ENCODE measurements at regions not wholly inside any gene's neighbourhood (a gene's known extent, or its start where the extent isn't known, plus 50 kb on each side); places are given as distances from the start of the nearest gene placed in this dataset.

GRCh38 chr12:9380650-9381049, 172.5 kb upstream of the PZP start:
- CTCF ChIA-PET = no interaction called here

More at GRCh38 chr12:9380650-9381049, 172.5 kb upstream of the PZP start:
- Histone ChIP-seq H3K9me2 (ENCODE audit: insufficient read depth) (no peaks in the 10 kb centered on the region), H3K4me2 (ENCODE audit: low read length) (no peak overlapping the region), H4K20me1 (ENCODE audit: insufficient read depth) (no peaks in the 10 kb centered on the region), H3K36me3 (ENCODE audit: control insufficient read depth in 1 of 2, insufficient read depth in 2 of 2, low read length in 2 of 2) (no peaks in the 10 kb centered on the region), H3K4me1 (ENCODE audit: control insufficient read depth in 1 of 2, insufficient read depth in 2 of 2, low read length in 2 of 2) (no peaks in the 10 kb centered on the region), H3K4me3 (replicated peaks in 1 of 2; ENCODE audit: low read depth in 1 of 2, low read length in 2 of 2) (no peak overlapping the region), H3K9me3 (ENCODE audit: control insufficient read depth in 1 of 2, insufficient read depth in 1 of 2, low read depth in 1 of 2, low read length in 2 of 2) (no peaks in the 10 kb centered on the region), H2AFZ (ENCODE audit: low read depth, low read length, poor library complexity, severe bottlenecking) (no peak overlapping the region), H3K27me3 (ENCODE audit: insufficient read depth, low read length) (no peaks in the 10 kb centered on the region), H3K79me2 (ENCODE audit: insufficient read depth, low read length) (no peaks in the 10 kb centered on the region), H3K27ac (ENCODE audit: low read depth, low read length) (no peak overlapping the region), H3K9ac (ENCODE audit: low read length) (no peak overlapping the region)
- TF ChIP-seq YY1 (IDR thresholded peaks at IDR 0.05; ENCODE audit: extremely low read depth, insufficient replicate concordance, low read depth, low read length) (no peak), CEBPB (IDR thresholded peaks at IDR 0.05; ENCODE audit: low read depth) (no peak), RAD21 (IDR thresholded peaks at IDR 0.05; ENCODE audit: low read depth) (no peak), EZH2phosphoT487 (IDR thresholded peaks at IDR 0.05; ENCODE audit: borderline replicate concordance) (no peak), SP1 (IDR thresholded peaks at IDR 0.05; ENCODE audit: low read depth) (no peak), ELF1 (IDR thresholded peaks at IDR 0.05; ENCODE audit: borderline replicate concordance, low read depth) (no peak), FOSL1 (IDR thresholded peaks at IDR 0.05; ENCODE audit: low read depth) (no peak), CBX3 (IDR thresholded peaks at IDR 0.05; ENCODE audit: low read depth) (no peak), SRF (IDR thresholded peaks at IDR 0.05; ENCODE audit: low read depth) (no peak), EZH2 (IDR thresholded peaks at IDR 0.05) (no peak), SIN3A (IDR thresholded peaks at IDR 0.05; ENCODE audit: low read depth) (no peak), TCF7L2 (IDR thresholded peaks at IDR 0.05; ENCODE audit: borderline replicate concordance, extremely low read depth, insufficient read depth, insufficient read length) (no peak), POLR2AphosphoS5 (IDR thresholded peaks at IDR 0.05; ENCODE audit: low read depth, low read length) (no peak), ZFX (IDR thresholded peaks at IDR 0.05) (no peak), ZNF274 (IDR thresholded peaks at IDR 0.05; ENCODE audit: low read depth, low read length) (no peak)
- TF ChIP-seq, protein P1, sequence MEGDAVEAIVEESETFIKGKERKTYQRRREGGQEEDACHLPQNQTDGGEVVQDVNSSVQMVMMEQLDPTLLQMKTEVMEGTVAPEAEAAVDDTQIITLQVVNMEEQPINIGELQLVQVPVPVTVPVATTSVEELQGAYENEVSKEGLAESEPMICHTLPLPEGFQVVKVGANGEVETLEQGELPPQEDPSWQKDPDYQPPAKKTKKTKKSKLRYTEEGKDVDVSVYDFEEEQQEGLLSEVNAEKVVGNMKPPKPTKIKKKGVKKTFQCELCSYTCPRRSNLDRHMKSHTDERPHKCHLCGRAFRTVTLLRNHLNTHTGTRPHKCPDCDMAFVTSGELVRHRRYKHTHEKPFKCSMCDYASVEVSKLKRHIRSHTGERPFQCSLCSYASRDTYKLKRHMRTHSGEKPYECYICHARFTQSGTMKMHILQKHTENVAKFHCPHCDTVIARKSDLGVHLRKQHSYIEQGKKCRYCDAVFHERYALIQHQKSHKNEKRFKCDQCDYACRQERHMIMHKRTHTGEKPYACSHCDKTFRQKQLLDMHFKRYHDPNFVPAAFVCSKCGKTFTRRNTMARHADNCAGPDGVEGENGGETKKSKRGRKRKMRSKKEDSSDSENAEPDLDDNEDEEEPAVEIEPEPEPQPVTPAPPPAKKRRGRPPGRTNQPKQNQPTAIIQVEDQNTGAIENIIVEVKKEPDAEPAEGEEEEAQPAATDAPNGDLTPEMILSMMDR (IDR thresholded peaks at IDR 0.05 in 2 of 3, conservative IDR thresholded peaks at IDR 0.05 in 1 of 3; ENCODE audit: borderline replicate concordance in 1 of 3, insufficient read depth in 1 of 3, low read depth in 2 of 3, low read length in 2 of 3) = no peak
- intact Hi-C loops (cut with micrococcal nuclease) = no loop called here
- ATAC-seq (no peak), DNase-seq (ENCODE audit: low read depth, low spot score) (no peak)
- ChIA-PET RAD21 (ENCODE audit: low non-redundant PET in 1 of 2, low total read pairs in 2 of 2, uncharacterized antibody in 2 of 2, unreplicated experiment in 2 of 2) (no interaction called here), POLR2A (no interaction called here)
- no TSS peak for BruUV-seq (replicated peaks)

Measured in HCT116 (cell line).